ENCODE measurements at regions not wholly inside any gene's neighbourhood (a gene's known extent, or its start where the extent isn't known, plus 50 kb on each side); places are given as distances from the start of the nearest gene placed in this dataset.

GRCh38 chr16:86774931-86775330 lies 196.6 kb downstream of the FOXL1 start:
- Histone ChIP-seq H3K4me1 (no peaks in the 10 kb centered on the region), H3K4me3 (no peak overlapping the region), H3K27ac (no peak overlapping the region), H3K4me2 (no peak overlapping the region), H3K9me3 (no peaks in the 10 kb centered on the region)
- ChIA-PET POLR2A (no interaction called here), CTCF (interaction anchor here (0.7 to 3.5 kb wide), 3 partner anchors 11 to 288 kb away, joined by 3 to 17 read pairs (median 9); no protein-coding TSS in a partner anchor)
- DNase-seq (ENCODE audit: low read depth in 1 of 2, low spot score in 1 of 2) (no peak), ATAC-seq (no peak), FAIRE-seq (no peak)
- WGBS (ENCODE audit: missing lambda C conversion rate), result 78% methylated on average over 12 of the region's 12 CpGs
- TF ChIP-seq POLR2A (IDR thresholded peaks at IDR 0.05; ENCODE audit: low read length) (no peak), CBX8 (IDR thresholded peaks at IDR 0.05) (no peak), RARB (CRISPR knock-in tag; IDR thresholded peaks at IDR 0.05) (no peak), EP300 (IDR thresholded peaks at IDR 0.05) (no peak), BHLHE40 (IDR thresholded peaks at IDR 0.05; ENCODE audit: low read depth, low read length) (no peak), MAZ (IDR thresholded peaks at IDR 0.05; ENCODE audit: borderline replicate concordance, low read depth, low read length) (no peak), KDM1A (IDR thresholded peaks at IDR 0.05; ENCODE audit: low read depth) (no peak), MAFK (IDR thresholded peaks at IDR 0.05; ENCODE audit: partially characterized antibody) (no peak), RNF2 (IDR thresholded peaks at IDR 0.05; ENCODE audit: borderline replicate concordance, low read depth) (no peak)
- TF ChIP-seq, protein P1, sequence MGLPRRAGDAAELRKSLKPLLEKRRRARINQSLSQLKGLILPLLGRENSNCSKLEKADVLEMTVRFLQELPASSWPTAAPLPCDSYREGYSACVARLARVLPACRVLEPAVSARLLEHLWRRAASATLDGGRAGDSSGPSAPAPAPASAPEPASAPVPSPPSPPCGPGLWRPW (IDR thresholded peaks at IDR 0.05), result no peak
- TF ChIP-seq, protein P2, sequence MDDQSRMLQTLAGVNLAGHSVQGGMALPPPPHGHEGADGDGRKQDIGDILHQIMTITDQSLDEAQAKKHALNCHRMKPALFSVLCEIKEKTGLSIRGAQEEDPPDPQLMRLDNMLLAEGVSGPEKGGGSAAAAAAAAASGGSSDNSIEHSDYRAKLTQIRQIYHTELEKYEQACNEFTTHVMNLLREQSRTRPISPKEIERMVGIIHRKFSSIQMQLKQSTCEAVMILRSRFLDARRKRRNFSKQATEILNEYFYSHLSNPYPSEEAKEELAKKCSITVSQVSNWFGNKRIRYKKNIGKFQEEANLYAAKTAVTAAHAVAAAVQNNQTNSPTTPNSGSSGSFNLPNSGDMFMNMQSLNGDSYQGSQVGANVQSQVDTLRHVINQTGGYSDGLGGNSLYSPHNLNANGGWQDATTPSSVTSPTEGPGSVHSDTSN (IDR thresholded peaks at IDR 0.05), result no peak
- TF ChIP-seq, protein P3, sequence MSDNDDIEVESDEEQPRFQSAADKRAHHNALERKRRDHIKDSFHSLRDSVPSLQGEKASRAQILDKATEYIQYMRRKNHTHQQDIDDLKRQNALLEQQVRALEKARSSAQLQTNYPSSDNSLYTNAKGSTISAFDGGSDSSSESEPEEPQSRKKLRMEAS (IDR thresholded peaks at IDR 0.05), result no peak

DNA sequence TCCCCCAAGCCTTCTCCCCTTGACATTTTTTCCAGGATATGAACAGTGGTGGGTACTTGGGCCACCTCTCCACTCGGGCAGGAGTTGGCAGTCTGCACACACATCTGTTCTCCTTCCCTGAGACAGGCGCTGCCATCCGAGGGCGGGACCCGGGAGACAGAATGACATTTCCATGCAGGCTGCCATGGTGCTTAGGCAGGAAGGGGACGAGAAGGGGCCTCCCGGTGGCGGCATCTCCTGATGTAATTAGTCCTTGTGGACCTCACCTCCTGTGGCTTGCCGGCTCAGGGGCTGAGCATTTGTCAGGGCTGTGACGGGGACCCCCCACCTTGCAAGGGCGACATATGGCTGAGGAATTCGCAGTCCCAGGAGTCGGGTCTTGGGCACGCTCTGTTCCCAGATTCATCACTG lies 197.2 kb downstream of the FOXL1 start:
- no peak for ATAC-seq
- WGBS (ENCODE audit: missing lambda C conversion rate), result 55% methylated on average over 6 of the region's 14 CpGs
- POLR2A ChIA-PET, result no interaction called here
- Histone ChIP-seq H3K4me2 (no peak overlapping the region), H3K9me3 (no peaks in the 10 kb centered on the region), H3K27ac (no peak overlapping the region), H3K4me1 (no peaks in the 10 kb centered on the region), H3K4me3 (no peak overlapping the region)
- DNase-seq (ENCODE audit: low read depth in 1 of 2, low spot score in 1 of 2), result no peak
- FAIRE-seq, result no peak
- CTCF ChIA-PET, result interaction anchor here (0.6 to 3.5 kb wide), 3 partner anchors 11 to 343 kb away, joined by 3 to 17 read pairs (median 4); no protein-coding TSS in a partner anchor
- no peak for TF ChIP-seq JUN (IDR thresholded peaks at IDR 0.05)
- TF ChIP-seq ZNF302 (CRISPR knock-in tag; IDR thresholded peaks at IDR 0.05), result no peak
- TF ChIP-seq NR3C1 (IDR thresholded peaks at IDR 0.05), result no peak
- no peak for TF ChIP-seq RARB (CRISPR knock-in tag; IDR thresholded peaks at IDR 0.05)
- TF ChIP-seq, protein P4, sequence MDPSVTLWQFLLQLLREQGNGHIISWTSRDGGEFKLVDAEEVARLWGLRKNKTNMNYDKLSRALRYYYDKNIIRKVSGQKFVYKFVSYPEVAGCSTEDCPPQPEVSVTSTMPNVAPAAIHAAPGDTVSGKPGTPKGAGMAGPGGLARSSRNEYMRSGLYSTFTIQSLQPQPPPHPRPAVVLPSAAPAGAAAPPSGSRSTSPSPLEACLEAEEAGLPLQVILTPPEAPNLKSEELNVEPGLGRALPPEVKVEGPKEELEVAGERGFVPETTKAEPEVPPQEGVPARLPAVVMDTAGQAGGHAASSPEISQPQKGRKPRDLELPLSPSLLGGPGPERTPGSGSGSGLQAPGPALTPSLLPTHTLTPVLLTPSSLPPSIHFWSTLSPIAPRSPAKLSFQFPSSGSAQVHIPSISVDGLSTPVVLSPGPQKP (IDR thresholded peaks at IDR 0.05; ENCODE audit: low read depth, low read length), result no peak
- TF ChIP-seq SREBF2 (IDR thresholded peaks at IDR 0.05), result no peak
- no peak for TF ChIP-seq MAZ (IDR thresholded peaks at IDR 0.05; ENCODE audit: borderline replicate concordance, low read depth, low read length)
- no peak for TF ChIP-seq POLR2AphosphoS2 (conservative IDR thresholded peaks at IDR 0.05; ENCODE audit: low read length)
- no peak for TF ChIP-seq HEYL (CRISPR knock-in tag; IDR thresholded peaks at IDR 0.05)
- no peak for TF ChIP-seq TFCP2L1 (CRISPR knock-in tag; IDR thresholded peaks at IDR 0.05)
- no peak for TF ChIP-seq ESRRA (IDR thresholded peaks at IDR 0.05; ENCODE audit: borderline replicate concordance, low read length)
- no peak for TF ChIP-seq BHLHE40 (IDR thresholded peaks at IDR 0.05; ENCODE audit: low read depth, low read length)

DNA sequence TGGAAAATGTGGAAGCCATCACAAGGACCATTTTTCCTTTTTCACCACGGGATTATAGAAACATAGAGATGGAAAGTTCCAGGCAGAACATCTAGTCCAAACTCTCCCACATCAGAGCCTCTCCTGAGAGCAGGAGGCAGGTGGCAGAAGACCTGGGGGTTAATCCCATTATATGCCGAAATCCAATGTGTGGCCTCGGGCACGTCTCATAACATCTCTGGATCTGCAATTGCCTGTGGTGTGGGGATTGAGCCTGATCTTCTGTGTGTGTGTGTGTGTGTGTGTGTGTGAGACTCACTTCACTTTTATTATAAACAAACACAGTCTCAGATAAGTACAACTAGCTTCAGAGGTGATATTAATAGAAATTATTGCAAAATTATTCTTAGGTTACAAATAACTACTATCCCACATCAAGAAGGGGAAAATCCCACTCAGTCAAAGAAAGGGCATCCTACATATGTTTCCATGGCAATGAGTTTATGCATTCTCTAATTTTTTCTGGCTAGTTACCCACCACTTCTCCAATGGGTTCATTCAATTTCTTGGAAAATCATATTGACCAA lies 199.1 kb downstream of the FOXL1 start:
- no peak for DNase-seq (ENCODE audit: low read depth in 1 of 2, low spot score in 1 of 2)
- no peak for FAIRE-seq
- CTCF ChIA-PET, result interaction anchor here (0.6 kb wide), 1 partner anchor 17 kb away, joined by 3 read pairs; no protein-coding TSS in a partner anchor

More for the DNA sequence above, 199.1 kb downstream of the FOXL1 start:
- WGBS (ENCODE audit: missing lambda C conversion rate), result 70% methylated on average over 4 of the region's 4 CpGs
- ATAC-seq, result no peak
- POLR2A ChIA-PET, result no interaction called here
- no peaks in the 10 kb centered on the region for H3K9me3 ChIP-seq
- no peak overlapping the region for H3K27ac ChIP-seq
- no peaks in the 10 kb centered on the region for H3K4me1 ChIP-seq
- no peak overlapping the region for H3K4me2 ChIP-seq
- TF ChIP-seq FOSB (CRISPR knock-in tag; IDR thresholded peaks at IDR 0.05), result no peak
- no peak for TF ChIP-seq HOXA7 (CRISPR knock-in tag; IDR thresholded peaks at IDR 0.05)
- no peak for TF ChIP-seq ZSCAN20 (CRISPR knock-in tag; IDR thresholded peaks at IDR 0.05)
- TF ChIP-seq BHLHE40 (IDR thresholded peaks at IDR 0.05; ENCODE audit: low read depth, low read length), result no peak
- TF ChIP-seq SMC3 (IDR thresholded peaks at IDR 0.05), result no peak
- no peak for TF ChIP-seq RAD21 (conservative IDR thresholded peaks at IDR 0.05 in 1 of 2, IDR thresholded peaks at IDR 0.05 in 1 of 2)
- TF ChIP-seq, protein P4 (IDR thresholded peaks at IDR 0.05; ENCODE audit: low read depth, low read length), result no peak
- no peak for TF ChIP-seq ZNF302 (CRISPR knock-in tag; IDR thresholded peaks at IDR 0.05)
- TF ChIP-seq, protein P2 (IDR thresholded peaks at IDR 0.05), result no peak
- TF ChIP-seq CBX2 (IDR thresholded peaks at IDR 0.05; ENCODE audit: borderline replicate concordance, low read depth), result no peak
- no peak for TF ChIP-seq SREBF2 (IDR thresholded peaks at IDR 0.05)
- no peak for TF ChIP-seq KDM1A (IDR thresholded peaks at IDR 0.05; ENCODE audit: low read depth)
- H3K4me3 ChIP-seq, result no peak overlapping the region

Data from A549 (cell line).